SK-N-SH treated with all-trans-retinoic acid at 6 μM for 48 hours (cell line): ENCODE measurements at regions not wholly inside any gene's neighbourhood (a gene's known extent, or its start where the extent isn't known, plus 50 kb on each side); places are given as distances from the start of the nearest gene placed in this dataset.

Experiments used
- BACH2 ChIP-seq: fragments of 250-450 bp; sonication (Bioruptor Pico); IDR thresholded peaks from 2 replicates; pipeline ENCODE4 v1.9.0; 2021; ENCODE audit warnings: mild to moderate bottlenecking, borderline replicate concordance
- CSRNP3 ChIP-seq: fragments of 250-450 bp; sonication (Bioruptor Pico); IDR thresholded peaks from 2 replicates; pipeline ENCODE4 v1.5.1; 2021; ENCODE audit warnings: mild to moderate bottlenecking, moderate library complexity
- ESRRG ChIP-seq: fragments of 250-450 bp; sonication (Bioruptor Pico); IDR thresholded peaks from 2 replicates; pipeline ENCODE4 v1.6.1; 2021; ENCODE audit warnings: mild to moderate bottlenecking
- RARB ChIP-seq: fragments of 250-450 bp; sonication (Bioruptor Pico); IDR thresholded peaks from 2 replicates; pipeline ENCODE4 v1.8.0; 2021; ENCODE audit warnings: mild to moderate bottlenecking, moderate library complexity
- TSHZ2 ChIP-seq: fragments of 250-450 bp; sonication (Bioruptor Pico); IDR thresholded peaks from 2 replicates; pipeline ENCODE4 v1.5.0; 2020; ENCODE audit warnings: mild to moderate bottlenecking, moderate library complexity
- ZNF70 ChIP-seq: fragments of 450-650 bp; formaldehyde crosslinking; IDR thresholded peaks from 2 replicates; pipeline ENCODE4 v1.5.0; 2020; ENCODE audit warnings: mild to moderate bottlenecking, moderate library complexity

- TF ChIP-seq RARB (CRISPR knock-in tag) = no peak
- no peak for TF ChIP-seq ESRRG
- TF ChIP-seq TSHZ2 = no peak
- no peak for TF ChIP-seq BACH2
- no peak for TF ChIP-seq CSRNP3 (CRISPR knock-in tag)
- no peak for TF ChIP-seq ZNF70
These were observed 983.6 kb downstream of the FLRT2 start for GRCh38 chr14:86513564-86513963.
